GM23338 (cell line): ENCODE measurements at regions not wholly inside any gene's neighbourhood (a gene's known extent, or its start where the extent isn't known, plus 50 kb on each side); places are given as distances from the start of the nearest gene placed in this dataset.

Source experiments
- CREB1 ChIP-seq: fragments of 250-450 bp; sonication (Bioruptor Pico); IDR thresholded peaks from 2 replicates; pipeline ENCODE4 v1.5.0; 2020; ENCODE audit warnings: low read depth, mild to moderate bottlenecking, moderate library complexity
- CTCF ChIP-seq, 2 experiments: fragments of 200-600 bp in 1 of 2; sonication (generic) in 1 of 2; conservative IDR thresholded peaks; 2 replicates each; pipeline versions ENCODE4 v1.5.1 to v1.6.1; 2016 to 2017; ENCODE audit warnings: antibody characterized with exemption in 2 of 2, low read depth in 2 of 2, mild to moderate bottlenecking in 2 of 2, moderate library complexity in 1 of 2
- ETS1 ChIP-seq: IDR thresholded peaks from 2 replicates; pipeline ENCODE4 v1.6.1; 2016; ENCODE audit warnings: antibody characterized with exemption
- EZH2 ChIP-seq: fragments of 200-600 bp; sonication (generic); IDR thresholded peaks from one replicate; pipeline ENCODE4 v1.8.0; 2017; ENCODE audit warnings: antibody characterized with exemption, mild to moderate bottlenecking, low read depth; ENCODE audit not compliant: unreplicated experiment
- EZH2phosphoT487 ChIP-seq: fragments of 200-600 bp; sonication (generic); IDR thresholded peaks from one replicate; pipeline ENCODE4 v1.8.1; 2018; ENCODE audit warnings: antibody characterized with exemption; ENCODE audit not compliant: unreplicated experiment
- JUNB ChIP-seq: IDR thresholded peaks from one replicate; pipeline ENCODE4 v1.6.1; 2016; ENCODE audit warnings: antibody characterized with exemption; ENCODE audit not compliant: unreplicated experiment
- NANOG ChIP-seq: IDR thresholded peaks from 2 replicates; pipeline ENCODE4 v1.6.1; 2016; ENCODE audit warnings: antibody characterized with exemption, borderline replicate concordance
- POLR2AphosphoS5 ChIP-seq: IDR thresholded peaks from 2 replicates; pipeline ENCODE4 v1.6.1; 2016; ENCODE audit warnings: antibody characterized with exemption, low read depth
- REST ChIP-seq: IDR thresholded peaks from one replicate; pipeline ENCODE4 v1.6.1; 2018; ENCODE audit warnings: antibody characterized with exemption; ENCODE audit not compliant: unreplicated experiment
- STAT1 ChIP-seq: IDR thresholded peaks from one replicate; pipeline ENCODE4 v1.6.1; 2016; ENCODE audit warnings: antibody characterized with exemption; ENCODE audit not compliant: unreplicated experiment
- ZNF114 ChIP-seq: fragments of 250-450 bp; sonication (Bioruptor Pico); IDR thresholded peaks from 2 replicates; pipeline ENCODE4 v1.5.0; 2020; ENCODE audit warnings: mild to moderate bottlenecking, moderate library complexity
- ZNF331 ChIP-seq: fragments of 250-450 bp; sonication (Bioruptor Pico); IDR thresholded peaks from 2 replicates; pipeline ENCODE4 v1.5.0; 2020; ENCODE audit warnings: low read depth, mild to moderate bottlenecking, moderate library complexity
- TF ChIP-seq, protein P1 (sequence below): fragments of 250-450 bp; sonication (Bioruptor Pico); IDR thresholded peaks from 2 replicates; pipeline ENCODE4 v1.5.0; 2020; ENCODE audit warnings: mild to moderate bottlenecking, moderate library complexity

DNA sequence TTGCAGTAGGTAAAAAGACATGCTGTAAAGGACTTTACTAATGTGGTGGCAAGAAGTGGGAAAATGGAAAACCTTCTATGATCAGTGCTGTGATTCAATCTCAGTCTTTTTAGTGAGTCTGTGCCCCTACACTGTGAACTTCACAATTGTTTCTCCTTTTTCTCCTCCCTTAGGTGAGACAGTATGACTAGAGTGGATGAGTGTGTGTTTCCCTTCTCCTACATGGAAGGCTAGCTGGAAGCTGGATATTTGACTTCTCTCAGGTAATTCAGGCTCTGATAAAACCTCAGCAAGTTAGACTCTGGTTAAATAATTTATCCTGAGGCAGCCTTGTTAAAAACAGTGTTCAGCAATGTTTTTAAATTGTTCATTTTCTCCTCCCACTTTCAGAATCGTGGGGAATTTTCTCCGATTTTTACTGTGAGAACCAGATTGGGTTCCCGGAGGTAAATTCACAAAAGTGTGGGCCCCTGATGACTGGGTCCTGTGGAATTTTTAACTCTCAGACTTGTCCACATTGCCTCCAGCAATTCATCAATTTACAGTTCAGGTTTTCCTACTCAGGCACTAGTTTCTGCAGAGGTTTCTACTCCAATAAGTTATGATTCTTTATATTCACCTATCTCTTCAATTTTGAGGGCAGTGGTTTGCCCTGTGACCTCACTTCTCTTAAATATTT, 149.1 kb upstream of the PIK3R1 start:
- no peak for TF ChIP-seq POLR2AphosphoS5
- no peak for TF ChIP-seq CTCF (conservative IDR thresholded peaks at IDR 0.05; ENCODE audit: low read depth in 2 of 2)
- TF ChIP-seq, protein P1, sequence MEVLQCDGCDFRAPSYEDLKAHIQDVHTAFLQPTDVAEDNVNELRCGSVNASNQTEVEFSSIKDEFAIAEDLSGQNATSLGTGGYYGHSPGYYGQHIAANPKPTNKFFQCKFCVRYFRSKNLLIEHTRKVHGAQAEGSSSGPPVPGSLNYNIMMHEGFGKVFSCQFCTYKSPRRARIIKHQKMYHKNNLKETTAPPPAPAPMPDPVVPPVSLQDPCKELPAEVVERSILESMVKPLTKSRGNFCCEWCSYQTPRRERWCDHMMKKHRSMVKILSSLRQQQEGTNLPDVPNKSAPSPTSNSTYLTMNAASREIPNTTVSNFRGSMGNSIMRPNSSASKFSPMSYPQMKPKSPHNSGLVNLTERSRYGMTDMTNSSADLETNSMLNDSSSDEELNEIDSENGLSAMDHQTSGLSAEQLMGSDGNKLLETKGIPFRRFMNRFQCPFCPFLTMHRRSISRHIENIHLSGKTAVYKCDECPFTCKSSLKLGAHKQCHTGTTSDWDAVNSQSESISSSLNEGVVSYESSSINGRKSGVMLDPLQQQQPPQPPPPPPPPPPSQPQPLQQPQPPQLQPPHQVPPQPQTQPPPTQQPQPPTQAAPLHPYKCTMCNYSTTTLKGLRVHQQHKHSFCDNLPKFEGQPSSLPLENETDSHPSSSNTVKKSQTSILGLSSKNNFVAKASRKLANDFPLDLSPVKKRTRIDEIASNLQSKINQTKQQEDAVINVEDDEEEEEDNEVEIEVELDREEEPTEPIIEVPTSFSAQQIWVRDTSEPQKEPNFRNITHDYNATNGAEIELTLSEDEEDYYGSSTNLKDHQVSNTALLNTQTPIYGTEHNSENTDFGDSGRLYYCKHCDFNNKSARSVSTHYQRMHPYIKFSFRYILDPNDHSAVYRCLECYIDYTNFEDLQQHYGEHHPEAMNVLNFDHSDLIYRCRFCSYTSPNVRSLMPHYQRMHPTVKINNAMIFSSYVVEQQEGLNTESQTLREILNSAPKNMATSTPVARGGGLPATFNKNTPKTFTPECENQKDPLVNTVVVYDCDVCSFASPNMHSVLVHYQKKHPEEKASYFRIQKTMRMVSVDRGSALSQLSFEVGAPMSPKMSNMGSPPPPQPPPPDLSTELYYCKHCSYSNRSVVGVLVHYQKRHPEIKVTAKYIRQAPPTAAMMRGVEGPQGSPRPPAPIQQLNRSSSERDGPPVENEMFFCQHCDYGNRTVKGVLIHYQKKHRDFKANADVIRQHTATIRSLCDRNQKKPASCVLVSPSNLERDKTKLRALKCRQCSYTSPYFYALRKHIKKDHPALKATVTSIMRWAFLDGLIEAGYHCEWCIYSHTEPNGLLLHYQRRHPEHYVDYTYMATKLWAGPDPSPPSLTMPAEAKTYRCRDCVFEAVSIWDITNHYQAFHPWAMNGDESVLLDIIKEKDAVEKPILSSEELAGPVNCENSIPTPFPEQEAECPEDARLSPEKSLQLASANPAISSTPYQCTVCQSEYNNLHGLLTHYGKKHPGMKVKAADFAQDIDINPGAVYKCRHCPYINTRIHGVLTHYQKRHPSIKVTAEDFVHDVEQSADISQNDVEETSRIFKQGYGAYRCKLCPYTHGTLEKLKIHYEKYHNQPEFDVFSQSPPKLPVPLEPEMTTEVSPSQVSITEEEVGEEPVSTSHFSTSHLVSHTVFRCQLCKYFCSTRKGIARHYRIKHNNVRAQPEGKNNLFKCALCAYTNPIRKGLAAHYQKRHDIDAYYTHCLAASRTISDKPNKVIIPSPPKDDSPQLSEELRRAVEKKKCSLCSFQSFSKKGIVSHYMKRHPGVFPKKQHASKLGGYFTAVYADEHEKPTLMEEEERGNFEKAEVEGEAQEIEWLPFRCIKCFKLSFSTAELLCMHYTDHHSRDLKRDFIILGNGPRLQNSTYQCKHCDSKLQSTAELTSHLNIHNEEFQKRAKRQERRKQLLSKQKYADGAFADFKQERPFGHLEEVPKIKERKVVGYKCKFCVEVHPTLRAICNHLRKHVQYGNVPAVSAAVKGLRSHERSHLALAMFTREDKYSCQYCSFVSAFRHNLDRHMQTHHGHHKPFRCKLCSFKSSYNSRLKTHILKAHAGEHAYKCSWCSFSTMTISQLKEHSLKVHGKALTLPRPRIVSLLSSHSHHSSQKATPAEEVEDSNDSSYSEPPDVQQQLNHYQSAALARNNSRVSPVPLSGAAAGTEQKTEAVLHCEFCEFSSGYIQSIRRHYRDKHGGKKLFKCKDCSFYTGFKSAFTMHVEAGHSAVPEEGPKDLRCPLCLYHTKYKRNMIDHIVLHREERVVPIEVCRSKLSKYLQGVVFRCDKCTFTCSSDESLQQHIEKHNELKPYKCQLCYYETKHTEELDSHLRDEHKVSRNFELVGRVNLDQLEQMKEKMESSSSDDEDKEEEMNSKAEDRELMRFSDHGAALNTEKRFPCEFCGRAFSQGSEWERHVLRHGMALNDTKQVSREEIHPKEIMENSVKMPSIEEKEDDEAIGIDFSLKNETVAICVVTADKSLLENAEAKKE = no peak
- TF ChIP-seq NANOG = no peak
- TF ChIP-seq STAT1 = no peak
- TF ChIP-seq EZH2 = no peak
- no peak for TF ChIP-seq REST
- TF ChIP-seq EZH2phosphoT487 = no peak
- TF ChIP-seq CREB1 (CRISPR knock-in tag) = no peak
- TF ChIP-seq ETS1 = no peak
- TF ChIP-seq ZNF331 (CRISPR knock-in tag) = no peak
- no peak for TF ChIP-seq JUNB
- no peak for TF ChIP-seq ZNF114 (CRISPR knock-in tag)
